ENCODE measurements at regions not wholly inside any gene's neighbourhood (a gene's known extent, or its start where the extent isn't known, plus 50 kb on each side); places are given as distances from the start of the nearest gene placed in this dataset.
"Not testable (repeated sequence)": the region's sequence is repeated elsewhere in the genome, so short reads cannot be mapped to it uniquely, and the experiment has no call there.

- peak in 1 of 10 donors; percentile 60 for DNase-seq
- intact Hi-C loops (cut with DNase I): no loop called here
These were observed 179.5 kb downstream of the ADRA2C start for GRCh38 chr4:3945511-3946290.

GRCh38 chr4:3946553-3946952, 180.4 kb downstream of the ADRA2C start:
- intact Hi-C loops (cut with DNase I): not testable (repeated sequence)

GRCh38 chr4:3947761-3948160, 181.6 kb downstream of the ADRA2C start:
- DNase-seq; intact Hi-C loops (cut with DNase I): not testable (repeated sequence)

More at GRCh38 chr4:3946553-3946952, 180.4 kb downstream of the ADRA2C start:
- peak in 1 of 10 donors; percentile 49 for DNase-seq

GRCh38 chr4:3948210-3948609, 182.0 kb downstream of the ADRA2C start:
- intact Hi-C loops (cut with DNase I); DNase-seq: not testable (repeated sequence)

- DNase-seq: peak in 6 of 10 donors; percentile 21 to 90 (median 35)
- intact Hi-C loops (cut with DNase I): loop anchor here (10.0 kb wide), 1 partner anchor 415 kb away; the partner anchor contains the start of gene LRPAP1
These were observed 183.7 kb downstream of the ADRA2C start for GRCh38 chr4:3949916-3950315.

GRCh38 chr4:3952443-3953139, 186.4 kb downstream of the ADRA2C start:
- not testable (repeated sequence) for DNase-seq
- intact Hi-C loops (cut with DNase I): loop anchor here (10.0 kb wide), 1 partner anchor 418 kb away; the partner anchor contains the start of gene LRPAP1

- DNase-seq: not testable (repeated sequence)
- intact Hi-C loops (cut with DNase I): loop anchor here (10.0 kb wide), 1 partner anchor 418 kb away; the partner anchor contains the start of gene LRPAP1
These were observed 186.9 kb downstream of the ADRA2C start for GRCh38 chr4:3953140-3953489.

GRCh38 chr4:3954540-3955320, 188.5 kb downstream of the ADRA2C start:
- intact Hi-C loops (cut with DNase I): loop anchor here (10.0 kb wide), 1 partner anchor 420 kb away; the partner anchor contains the start of gene LRPAP1
- DNase-seq: peak; percentile 16 to 96 (median 70)

GRCh38 chr4:3955321-3956164, 189.4 kb downstream of the ADRA2C start:
- DNase-seq: peak; percentile 94 to 99 (median 96)
- intact Hi-C loops (cut with DNase I): loop anchor here (10.0 kb wide), 1 partner anchor 421 kb away; the partner anchor contains the start of gene LRPAP1

GRCh38 chr4:3956165-3956867, 190.1 kb downstream of the ADRA2C start:
- intact Hi-C loops (cut with DNase I): loop anchor here (10.0 kb wide), 1 partner anchor 422 kb away; the partner anchor contains the start of gene LRPAP1
- not testable (repeated sequence) for DNase-seq

GRCh38 chr4:3961091-3961672, 195.0 kb downstream of the ADRA2C start:
- DNase-seq; intact Hi-C loops (cut with DNase I): not testable (repeated sequence)

GRCh38 chr4:3964572-3965278, 198.5 kb downstream of the ADRA2C start:
- intact Hi-C loops (cut with DNase I): not testable (repeated sequence)
- DNase-seq: peak in 1 of 10 donors; percentile 83

GRCh38 chr4:3967204-3967603, 201.0 kb downstream of the ADRA2C start:
- DNase-seq; intact Hi-C loops (cut with DNase I): not testable (repeated sequence)

GRCh38 chr4:3972626-3973025, 206.4 kb downstream of the ADRA2C start:
- DNase-seq; intact Hi-C loops (cut with DNase I): not testable (repeated sequence)

GRCh38 chr4:3973581-3974200, 207.5 kb downstream of the ADRA2C start:
- intact Hi-C loops (cut with DNase I): not testable (repeated sequence)
- peak in 5 of 10 donors; percentile 20 to 88 (median 42) for DNase-seq

- intact Hi-C loops (cut with DNase I): loop anchor here (2.0 kb wide), 1 partner anchor 123 kb away; no protein-coding TSS in a partner anchor
- DNase-seq: not testable (repeated sequence)
These were observed 217.4 kb downstream of the ADRA2C start for GRCh38 chr4:3983518-3984125.

- intact Hi-C loops (cut with DNase I): loop anchor here (2.0 kb wide), 1 partner anchor 122 kb away; no protein-coding TSS in a partner anchor
- peak in 2 of 10 donors; percentile 22 to 81 for DNase-seq
These were observed 218.6 kb downstream of the ADRA2C start for GRCh38 chr4:3984796-3985195.
